LHCN-M2 (cell line): ENCODE measurements at regions not wholly inside any gene's neighbourhood (a gene's known extent, or its start where the extent isn't known, plus 50 kb on each side); places are given as distances from the start of the nearest gene placed in this dataset.
A peak's percentile ranks its signal among the peaks of the same experiment; 100 is the strongest.

Source experiments
- DNase-seq: peaks from one replicate; pipeline ENCODE4 v3.0.0-alpha.2; 2012; ENCODE audit warnings: low read depth

DNA sequence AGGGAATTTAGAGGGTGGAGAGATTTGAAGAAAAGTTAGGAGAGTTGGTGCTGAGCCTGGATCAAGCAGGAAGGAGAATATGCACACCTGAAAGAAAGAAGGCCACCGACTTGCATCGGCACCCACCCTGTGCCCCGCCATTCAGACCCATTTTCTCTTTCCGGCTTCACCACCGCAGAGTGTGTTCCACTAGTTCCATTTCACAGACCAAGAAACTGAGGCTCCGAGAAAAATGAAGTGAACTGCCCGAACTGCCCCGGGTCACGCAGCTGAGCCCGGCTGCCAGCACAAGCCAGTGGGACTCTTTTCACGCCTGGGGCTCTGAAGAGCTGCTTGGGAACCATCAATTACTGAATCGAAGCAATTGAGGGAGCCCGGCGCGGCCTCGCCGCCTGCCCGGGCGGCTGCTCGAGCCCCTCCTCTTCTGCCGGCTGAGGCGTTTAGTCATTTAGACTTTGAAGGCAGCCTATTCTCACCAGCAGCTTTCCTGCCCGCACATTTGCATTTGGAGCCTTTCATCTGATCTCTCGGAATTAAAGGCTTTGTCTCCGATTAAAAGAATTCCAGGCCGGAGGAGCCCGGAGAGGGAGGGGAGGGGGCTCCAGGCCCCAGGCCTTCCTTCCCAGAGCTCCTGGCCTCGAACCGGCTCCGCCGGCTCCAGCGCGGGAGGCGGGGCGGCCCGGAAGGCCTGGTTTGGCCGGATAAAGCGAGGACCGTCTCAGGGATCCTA lies 140.2 kb upstream of the PJA1 start:
- no peak for DNase-seq

DNA sequence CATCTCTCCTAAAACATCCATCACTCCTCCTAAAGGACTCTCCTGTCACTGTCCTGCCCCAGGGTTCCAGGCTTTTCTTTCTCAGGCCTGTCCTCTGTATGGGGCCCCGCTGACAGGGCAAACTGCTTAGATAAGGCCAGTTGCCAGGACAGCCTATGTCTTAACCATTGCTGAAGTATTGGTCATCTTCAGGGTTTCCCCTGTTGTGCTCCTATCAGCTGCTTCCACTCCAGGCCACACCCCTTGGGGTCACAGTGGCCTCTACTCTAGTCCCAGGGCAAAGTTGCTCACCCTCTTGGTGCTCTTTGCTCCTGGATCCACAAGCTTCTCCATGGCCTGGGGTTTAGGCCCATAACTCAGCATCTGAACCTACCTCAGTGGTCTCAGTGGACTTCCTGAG lies 138.0 kb upstream of the PJA1 start:
- DNase-seq, result no peak

DNA sequence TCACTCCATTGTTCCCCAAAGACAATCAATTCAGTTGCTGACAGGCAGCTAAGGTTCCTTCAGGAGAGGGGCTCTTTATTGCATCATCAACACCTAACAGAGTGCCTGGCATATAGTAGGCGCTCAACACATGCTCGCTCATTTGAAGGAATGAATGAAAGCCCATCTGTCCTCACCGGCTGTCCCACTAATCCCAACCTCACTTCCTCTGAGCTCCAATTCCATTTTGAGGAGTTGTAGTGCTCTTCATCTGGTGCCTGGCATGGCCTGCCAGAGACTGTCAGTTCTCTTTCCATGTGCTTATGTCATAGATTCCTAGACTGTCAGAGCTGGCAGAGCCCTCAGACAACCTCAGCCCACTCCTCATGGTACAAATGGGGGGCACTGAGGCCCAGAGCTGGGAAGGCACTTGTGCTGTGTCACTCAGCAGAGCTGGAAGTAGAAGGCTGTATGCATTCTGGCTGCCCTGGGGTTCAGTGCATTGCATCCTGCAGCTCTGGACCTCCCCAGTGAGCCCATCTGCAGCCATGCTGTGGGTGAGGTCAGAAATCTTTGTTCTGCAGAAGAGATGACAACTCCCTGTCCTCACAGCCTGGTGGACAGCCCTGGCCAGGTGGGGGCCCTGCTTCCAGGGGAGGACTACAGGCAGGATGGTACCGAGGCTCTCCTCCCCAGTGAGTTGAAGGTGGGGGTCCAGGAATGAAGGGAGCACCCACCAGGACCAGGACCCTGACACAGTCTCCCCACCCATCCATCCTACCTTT lies 134.9 kb upstream of the PJA1 start:
- no peak for DNase-seq

DNA sequence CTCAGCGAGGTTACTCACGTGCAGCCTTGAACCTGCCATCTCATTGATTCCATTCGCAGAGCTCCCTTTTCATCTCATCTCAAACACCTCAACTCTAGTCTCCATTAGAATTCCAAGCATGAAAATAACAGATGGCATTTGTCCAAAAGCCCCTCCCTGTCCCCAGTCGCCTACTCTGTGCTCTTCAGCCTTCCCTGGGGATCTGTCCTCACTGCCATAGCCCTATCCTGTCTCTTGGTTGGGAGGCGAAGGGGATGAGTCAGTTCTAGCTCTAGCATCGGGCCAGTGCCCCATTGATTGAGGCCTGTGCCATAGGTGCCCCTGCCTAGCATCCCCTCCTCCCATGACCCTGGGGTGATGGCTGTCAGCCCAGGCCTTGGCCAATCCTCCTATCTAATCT lies 134.0 kb upstream of the PJA1 start:
- no peak for DNase-seq

DNA sequence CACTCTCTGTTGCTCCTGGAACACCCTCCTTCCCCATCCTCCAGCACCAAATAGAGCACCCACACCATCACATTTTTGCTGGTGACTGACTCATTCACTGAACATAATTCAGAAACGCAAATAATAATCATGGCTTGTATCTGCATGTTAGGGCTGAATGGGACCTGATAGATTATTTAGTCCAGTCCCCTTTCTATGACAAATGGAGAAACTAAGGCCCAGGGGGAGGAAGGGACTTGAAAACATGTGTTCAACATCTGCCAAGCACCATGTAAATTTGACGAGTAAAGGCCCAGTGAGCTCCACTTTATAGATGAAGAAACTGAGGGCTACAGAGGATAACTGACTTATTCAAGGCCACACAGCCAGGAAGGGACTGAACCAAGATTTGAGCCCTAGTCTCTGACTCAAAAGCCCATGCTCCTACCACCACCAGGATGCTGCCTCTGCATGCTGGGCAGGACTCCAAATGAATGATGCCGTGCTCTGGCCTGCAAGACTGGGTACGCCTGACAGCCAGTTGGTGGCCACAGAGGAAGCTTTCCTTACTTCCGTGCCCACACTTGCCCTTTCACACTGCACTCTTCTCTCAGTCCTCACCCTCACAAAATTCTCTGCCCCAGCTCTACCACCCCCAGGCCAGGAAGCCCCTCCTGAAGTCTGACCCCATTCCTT lies 133.3 kb upstream of the PJA1 start:
- no peak for DNase-seq

DNA sequence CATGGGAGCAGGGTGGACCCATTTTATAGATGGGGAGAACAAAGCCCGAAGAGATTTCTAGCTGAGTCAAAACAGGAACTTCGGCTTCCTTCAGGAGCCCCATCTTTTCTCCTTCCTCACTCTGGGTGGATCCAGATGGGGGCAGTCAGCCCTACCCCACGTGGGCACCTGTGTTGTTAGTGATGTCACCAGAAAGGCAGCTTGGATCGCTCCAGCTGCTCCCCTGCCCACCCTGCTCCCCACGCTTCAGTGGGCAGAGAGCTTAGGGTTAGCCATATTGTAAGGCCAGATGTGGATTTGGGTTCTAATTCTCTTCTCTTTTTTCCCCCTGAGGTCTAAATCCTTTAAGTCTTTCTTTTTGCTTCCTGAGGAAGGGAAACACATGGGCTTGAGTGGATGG lies 132.3 kb upstream of the PJA1 start:
- no peak for DNase-seq

DNA sequence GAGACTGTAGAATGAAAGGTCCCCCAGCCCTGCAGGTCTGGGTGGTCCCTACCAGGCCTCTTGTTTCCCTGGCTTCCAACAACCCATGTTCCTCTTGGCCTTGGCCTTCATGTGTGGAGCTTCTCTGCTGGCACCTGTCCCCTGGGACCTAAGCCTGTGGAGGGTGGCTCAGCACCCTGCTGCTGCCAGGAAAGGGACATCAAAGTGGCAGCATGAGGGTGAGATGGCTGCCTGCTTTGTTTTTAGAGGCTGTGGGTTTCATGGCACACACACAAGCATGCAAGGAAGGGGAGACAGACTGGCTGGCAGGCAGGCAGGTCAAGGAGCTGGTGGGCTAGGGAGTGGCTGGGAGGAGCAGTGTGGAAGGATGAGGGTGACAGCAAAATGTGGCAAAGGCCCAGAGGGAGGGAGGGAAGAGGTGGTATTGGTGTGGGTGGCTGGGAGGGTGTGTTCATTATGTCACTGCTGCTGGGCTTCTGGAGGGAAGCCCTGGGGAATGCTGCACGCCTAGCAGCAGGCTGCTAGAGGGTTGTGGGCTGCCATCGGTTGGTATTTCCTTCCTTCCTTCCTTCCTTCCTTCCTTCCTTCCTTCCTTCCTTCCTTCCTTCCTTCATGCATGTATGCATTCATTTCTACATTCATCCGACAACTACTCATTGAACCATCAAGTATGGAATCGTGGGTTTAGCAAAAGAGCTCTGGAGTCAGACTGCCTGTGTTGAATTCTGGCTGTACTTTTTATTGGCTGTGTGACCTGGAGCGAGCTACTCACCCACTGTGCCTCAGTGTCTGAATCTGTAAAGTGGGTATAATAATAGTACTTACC lies 128.7 kb upstream of the PJA1 start:
- DNase-seq, result no peak

DNA sequence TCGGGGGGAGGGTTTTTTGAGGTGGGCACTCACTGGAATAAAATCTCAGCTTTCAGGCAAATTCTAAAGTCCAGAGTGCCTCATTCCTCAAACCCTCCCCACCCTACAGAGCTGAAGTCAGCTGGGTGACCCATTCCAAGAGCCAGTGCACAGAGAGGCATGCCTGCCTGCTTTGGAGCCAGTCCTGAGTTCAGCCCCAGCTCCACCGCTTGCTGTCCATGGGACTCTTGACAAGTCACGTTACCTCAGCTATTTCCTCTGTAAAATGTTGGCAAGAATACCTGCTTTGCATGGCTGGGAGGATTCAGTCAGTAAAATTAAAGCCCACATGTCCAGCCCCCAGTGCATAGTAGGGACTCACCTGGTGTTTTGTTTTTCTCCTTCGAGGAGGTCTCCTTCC lies 125.9 kb upstream of the PJA1 start:
- no peak for DNase-seq

DNA sequence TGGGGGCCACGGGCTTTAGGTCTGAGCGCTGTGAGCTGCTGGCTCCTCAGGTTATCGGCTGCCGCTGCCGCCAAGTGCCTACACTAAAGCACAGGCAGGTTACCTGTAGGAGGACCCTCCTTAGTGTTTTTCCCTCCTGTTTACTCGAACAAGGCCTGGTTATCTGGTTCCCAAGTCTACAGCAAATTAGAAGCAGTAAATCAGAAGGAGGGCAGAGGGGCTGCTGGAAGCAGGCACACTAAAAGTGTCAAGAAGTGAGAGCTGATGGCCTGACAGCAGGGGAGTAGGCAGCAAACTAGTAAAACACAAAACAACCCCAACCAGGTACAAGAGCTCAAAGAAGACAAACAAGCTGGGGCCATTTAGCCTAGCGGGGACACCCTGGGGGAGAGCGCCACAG lies 125.0 kb upstream of the PJA1 start:
- no peak for DNase-seq

DNA sequence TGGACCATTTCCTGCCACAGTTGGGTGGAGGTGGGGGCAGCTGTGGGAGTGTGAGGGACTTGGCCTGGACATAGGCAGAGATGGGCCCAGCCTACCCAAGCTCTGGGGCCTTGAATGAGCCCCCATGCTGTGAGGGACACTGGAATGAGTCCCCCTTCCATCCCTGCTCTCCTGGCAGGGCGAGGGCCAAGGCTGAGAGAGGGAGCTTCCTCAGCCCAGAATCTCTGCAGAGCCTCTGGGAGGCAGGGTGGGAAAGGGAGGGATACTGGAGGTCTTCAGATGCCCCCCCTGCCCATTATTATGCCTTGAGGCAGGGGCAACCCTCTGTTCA lies 124.5 kb upstream of the PJA1 start:
- no peak for DNase-seq

DNA sequence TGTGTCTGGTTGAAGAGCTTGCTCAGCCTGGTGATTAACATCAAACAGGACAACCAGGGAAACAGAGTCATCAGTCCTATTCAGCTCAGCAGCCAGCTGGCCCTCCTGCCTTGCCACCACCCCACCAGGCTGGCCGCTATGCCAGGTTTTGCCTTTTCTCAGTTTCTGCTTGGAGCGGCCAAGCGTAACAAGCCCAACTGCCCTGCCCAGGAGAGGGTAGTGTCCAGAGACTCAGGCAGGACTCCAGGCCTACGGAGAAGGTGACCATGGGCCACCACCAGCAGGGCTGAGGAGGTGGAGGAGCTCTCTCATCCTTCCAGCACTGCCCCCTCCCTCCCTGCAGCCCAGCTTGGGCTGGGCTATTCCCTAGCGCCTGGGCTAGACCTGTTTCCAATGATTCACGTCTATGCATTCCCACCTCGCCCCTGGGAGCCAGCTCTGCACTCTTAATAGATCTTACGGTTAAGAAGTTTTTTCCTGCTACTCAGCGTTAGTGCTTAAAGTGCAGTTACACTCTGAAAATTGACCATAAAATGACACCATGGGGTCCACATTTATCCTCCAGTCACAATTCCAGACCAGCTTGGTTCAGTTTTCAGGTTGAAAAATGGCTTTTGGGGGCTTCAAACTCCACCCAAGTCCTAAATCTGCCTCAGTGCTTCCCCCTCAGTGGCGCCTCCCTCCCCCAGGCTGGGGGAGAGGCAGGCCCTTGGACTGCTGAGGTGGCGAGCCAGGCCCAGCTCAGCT lies 124.0 kb upstream of the PJA1 start:
- DNase-seq, result no peak

DNA sequence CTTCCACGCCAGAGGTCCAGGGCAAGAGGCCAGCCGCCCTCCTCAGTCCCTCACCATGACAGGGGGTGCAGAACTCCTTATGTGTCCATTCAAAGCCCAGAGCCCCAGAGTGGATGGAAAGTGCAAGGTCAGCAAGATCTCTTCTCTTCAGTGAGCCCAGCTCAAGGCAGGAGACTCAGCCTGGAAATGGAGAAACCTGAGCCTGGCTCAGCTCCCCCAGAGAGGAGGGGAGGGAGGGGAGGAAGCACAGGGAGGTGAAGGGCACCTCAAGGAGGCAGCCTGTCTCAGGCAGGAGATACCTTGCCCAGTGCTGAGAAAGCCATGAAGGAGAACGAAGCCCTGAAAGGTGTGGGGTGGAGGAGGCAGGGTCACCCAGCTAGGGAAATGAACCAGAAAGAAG lies 121.8 kb upstream of the PJA1 start:
- no peak for DNase-seq

DNA sequence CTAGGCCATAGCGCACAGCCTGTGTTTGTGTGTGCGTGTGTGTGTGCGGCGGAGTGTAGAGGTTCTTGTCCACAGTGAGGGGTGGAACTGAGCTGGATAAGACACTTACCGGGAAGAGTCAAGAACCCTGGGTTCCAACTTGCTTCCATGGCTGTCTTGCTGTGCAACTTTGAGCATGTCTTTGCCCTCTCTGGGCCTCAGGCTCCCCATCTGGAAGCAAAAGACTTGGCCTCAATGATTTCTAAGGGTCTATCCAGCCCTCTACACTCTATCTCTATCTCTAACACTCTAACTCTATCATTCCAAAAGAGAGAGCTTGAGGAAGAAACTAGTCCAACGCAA lies 121.3 kb upstream of the PJA1 start:
- DNase-seq, result no peak

DNA sequence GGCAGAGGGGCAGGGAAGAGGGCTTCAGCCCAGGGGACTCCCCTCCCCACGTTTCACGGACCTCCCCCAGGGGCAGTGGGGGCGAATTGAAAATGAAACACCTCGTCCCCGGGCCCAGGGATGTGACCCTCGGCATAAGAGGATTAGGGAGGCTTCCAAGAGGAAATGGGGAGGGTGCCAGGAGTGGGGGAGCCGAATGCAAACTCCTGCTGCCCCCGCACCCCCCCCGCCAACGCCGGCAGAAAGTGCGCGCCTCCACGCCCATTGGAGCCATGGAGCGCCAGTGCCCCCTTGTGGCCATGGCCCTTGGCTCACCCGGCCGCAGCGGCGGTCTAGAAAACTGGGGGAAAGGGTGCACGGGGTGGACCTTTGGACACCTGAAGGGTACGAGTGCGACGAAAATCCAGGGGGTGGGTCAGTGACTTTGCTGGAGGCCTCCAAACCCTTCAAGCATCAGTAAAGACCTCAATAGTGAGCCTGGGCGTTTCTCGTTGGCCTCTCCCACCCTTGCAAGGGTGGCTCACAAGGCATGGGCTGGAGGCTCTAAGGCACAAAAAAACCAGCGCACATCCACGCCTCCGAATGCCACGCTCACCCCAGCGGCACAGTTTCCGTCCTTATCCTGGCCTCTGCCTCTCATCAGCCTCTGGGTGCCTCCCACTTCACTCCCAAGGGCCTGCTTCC lies 120.8 kb upstream of the PJA1 start:
- DNase-seq, result peak; percentile 6

DNA sequence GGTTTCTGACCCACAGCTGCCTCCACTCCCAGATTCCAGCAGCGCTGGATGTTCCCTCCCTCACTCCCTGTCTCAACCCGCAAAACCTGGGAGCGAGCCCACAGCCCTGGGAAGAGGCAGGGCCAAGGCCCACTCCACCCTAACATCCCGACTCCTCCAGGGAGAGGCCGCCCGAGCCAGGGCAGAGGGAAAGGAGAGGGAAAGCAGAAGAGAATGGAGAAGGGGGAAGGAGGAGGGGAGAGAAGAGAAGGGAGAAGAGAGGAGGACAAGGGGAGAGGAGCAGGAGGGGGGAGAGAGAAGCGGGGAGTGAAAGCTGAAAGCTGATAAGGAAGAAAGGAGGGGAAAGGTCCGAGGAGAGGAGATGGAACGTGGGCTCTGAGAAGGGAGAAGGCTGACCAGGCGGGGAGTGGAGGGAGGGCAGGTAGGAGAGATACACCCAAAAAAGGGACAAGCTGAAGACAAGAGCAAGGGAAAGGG lies 120.2 kb upstream of the PJA1 start:
- no peak for DNase-seq

DNA sequence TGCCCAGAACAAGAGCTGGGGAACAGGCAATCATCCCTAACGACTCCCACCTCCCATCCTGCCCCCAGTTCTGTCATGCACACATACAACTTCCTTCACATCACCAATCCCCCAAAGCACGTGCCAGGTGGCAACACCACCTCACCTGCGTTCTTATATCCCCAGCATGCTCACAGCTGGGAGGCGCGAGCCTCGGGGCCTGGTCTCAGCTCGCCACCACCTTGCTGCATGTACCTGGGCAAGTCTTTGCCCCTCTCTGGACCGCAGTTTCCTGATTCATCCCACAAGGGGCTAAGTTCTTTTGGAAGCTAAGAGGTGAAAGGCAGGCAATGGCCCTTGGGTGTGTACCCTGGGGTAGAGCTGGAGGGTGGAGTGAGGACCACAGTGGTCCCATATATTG lies 119.2 kb upstream of the PJA1 start:
- no peak for DNase-seq

DNA sequence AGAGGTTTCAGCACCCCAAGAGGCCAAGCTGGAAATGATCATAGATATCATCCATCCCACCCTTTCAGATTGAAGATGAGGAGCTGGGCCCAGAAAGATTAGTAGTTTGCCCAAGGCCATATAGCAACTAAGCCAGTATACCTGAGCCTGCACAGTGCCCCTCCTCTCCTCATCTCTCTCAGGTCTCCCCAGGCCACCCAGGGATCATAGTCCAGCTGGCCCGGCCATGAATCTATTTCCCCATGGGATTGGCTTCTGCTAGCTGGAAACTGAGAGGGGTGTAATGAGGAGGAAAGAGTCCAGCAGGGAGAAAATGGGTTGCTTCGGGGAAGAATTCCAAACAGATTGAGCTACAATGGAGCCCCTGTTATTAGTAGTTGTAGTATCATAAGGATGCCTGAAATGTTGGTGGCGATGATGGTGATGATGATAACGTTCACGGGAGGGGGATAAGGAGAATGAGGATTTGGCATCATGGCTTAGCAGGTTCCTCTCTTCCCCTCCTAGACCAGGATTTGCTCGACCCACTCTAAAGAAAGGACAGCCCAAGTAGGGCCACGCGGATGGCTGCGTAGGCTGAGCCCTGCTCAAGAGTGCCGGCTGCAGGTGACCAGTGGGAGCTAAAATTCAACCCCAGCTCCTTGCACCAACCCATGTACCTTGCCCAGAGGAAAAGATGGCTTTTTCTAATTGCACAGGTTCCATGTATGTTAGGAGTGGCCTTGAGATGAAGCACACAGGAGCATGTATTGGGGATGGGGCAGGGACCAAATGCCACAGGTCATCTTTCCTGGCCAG lies 117.8 kb upstream of the PJA1 start:
- DNase-seq, result no peak

DNA sequence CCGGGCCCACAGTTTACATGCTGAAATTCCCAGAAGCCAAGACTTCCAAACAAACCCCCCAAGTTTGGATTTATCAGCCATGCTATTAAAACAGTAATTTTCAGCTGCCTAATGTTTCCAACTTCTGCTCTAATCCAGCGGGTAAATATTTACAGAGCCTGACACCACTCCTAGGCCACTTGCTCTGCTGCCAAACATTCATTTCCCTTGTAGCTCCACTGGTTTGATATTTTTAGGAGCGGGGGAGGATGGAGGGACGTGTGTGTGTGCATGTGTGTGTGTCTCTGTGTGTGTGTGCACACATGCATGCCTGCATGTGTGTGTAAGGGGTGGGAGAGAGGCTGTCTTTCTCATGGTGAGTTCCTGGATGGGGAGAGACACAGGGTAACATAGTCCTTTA lies 115.7 kb upstream of the PJA1 start:
- no peak for DNase-seq

DNA sequence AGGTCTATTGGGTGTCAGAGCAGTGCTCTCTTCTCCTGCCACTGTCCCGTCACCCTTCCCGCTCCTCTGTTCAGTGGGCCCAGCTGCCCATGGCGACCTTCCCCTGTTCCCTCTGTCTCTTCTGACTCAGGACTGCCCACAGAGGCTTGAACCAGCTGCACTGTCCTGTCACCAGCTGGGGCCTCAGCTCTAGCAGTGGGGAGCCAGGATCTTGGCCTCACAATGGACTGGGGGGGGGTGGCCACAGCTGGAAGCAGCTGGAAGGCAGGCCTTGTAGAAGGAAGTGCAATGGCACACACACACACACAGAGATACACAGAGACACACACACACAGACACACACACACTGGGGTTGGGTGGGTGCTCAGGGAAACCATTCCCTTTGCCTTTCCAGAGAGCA lies 114.0 kb upstream of the PJA1 start:
- DNase-seq, result no peak
